HepG2 (cell line): ENCODE measurements at regions not wholly inside any gene's neighbourhood (a gene's known extent, or its start where the extent isn't known, plus 50 kb on each side); places are given as distances from the start of the nearest gene placed in this dataset.

Source experiments
- MLLT10 ChIP-seq: sonication (generic); formaldehyde crosslinking; IDR thresholded peaks from 2 replicates; pipeline ENCODE4 v1.4.0; 2020; ENCODE audit warnings: missing genetic modification reagents
- POLR2AphosphoS5 ChIP-seq: IDR thresholded peaks from 2 replicates; pipeline ENCODE4 v1.6.1; 2012; ENCODE audit warnings: low read depth, low read length
- PREB ChIP-seq: sonication (generic); formaldehyde crosslinking; IDR thresholded peaks from 2 replicates; pipeline ENCODE4 v1.4.0; 2020; ENCODE audit warnings: missing genetic modification reagents
- SIN3A ChIP-seq: IDR thresholded peaks from 2 replicates; pipeline ENCODE4 v1.6.1; 2011; ENCODE audit warnings: low read depth, mild to moderate bottlenecking, control low read depth, low read length, borderline replicate concordance
- THAP9 ChIP-seq: sonication (generic); formaldehyde crosslinking; IDR thresholded peaks from 2 replicates; pipeline ENCODE4; 2020; ENCODE audit warnings: missing genetic modification reagents, mild to moderate bottlenecking, borderline replicate concordance
- ZNF143 ChIP-seq: sonication (generic); formaldehyde crosslinking; IDR thresholded peaks from 2 replicates; pipeline ENCODE4 v1.4.0; 2020; ENCODE audit warnings: missing genetic modification reagents

GRCh38 chr11:92159931-92160330 lies 64.7 kb upstream of the FAT3 start:
- TF ChIP-seq SIN3A (no peak), POLR2AphosphoS5 (no peak), THAP9 (CRISPR knock-in tag) (no peak), MLLT10 (no peak), ZNF143 (no peak), PREB (CRISPR knock-in tag) (no peak)
